ENCODE measurements at regions not wholly inside any gene's neighbourhood (a gene's known extent, or its start where the extent isn't known, plus 50 kb on each side); places are given as distances from the start of the nearest gene placed in this dataset.
A peak's percentile ranks its signal among the peaks of the same experiment; 100 is the strongest.

- Histone ChIP-seq H3K4me1 (ENCODE audit: control insufficient read depth, insufficient read depth, low read length) (peaks cover 67% of the 10 kb centered on the region), H3K9ac (ENCODE audit: low read depth, low read length) (no peak overlapping the region), H3K27ac (ENCODE audit: low read depth, low read length) (peak overlapping the region; percentile 94), H3K27me3 (ENCODE audit: control insufficient read depth, insufficient read depth, low read length) (no peaks in the 10 kb centered on the region), H3K36me3 (ENCODE audit: control insufficient read depth, insufficient read depth, low read length) (no peaks in the 10 kb centered on the region), H3K4me3 (ENCODE audit: low read depth, low read length) (0 out of 2 replicates have a peak overlapping the region, but pooled peaks have one; percentile 24), H3K9me3 (ENCODE audit: control insufficient read depth, insufficient read depth, low read length) (no peaks in the 10 kb centered on the region)
Observed at GRCh38 chr7:52120912-52121311, 804.3 kb upstream of the COBL start.

- Histone ChIP-seq H3K27me3 (ENCODE audit: control insufficient read depth, insufficient read depth, low read length) (no peaks in the 10 kb centered on the region), H3K9ac (ENCODE audit: low read depth, low read length) (peak overlapping the region; percentile 39; the same call in 1 of the 2 replicates), H3K9me3 (ENCODE audit: control insufficient read depth, insufficient read depth, low read length) (no peaks in the 10 kb centered on the region), H3K36me3 (ENCODE audit: control insufficient read depth, insufficient read depth, low read length) (no peaks in the 10 kb centered on the region), H3K4me1 (ENCODE audit: control insufficient read depth, insufficient read depth, low read length) (peaks cover 81% of the 10 kb centered on the region), H3K27ac (ENCODE audit: low read depth, low read length) (peak overlapping the region; percentile 94), H3K4me3 (ENCODE audit: low read depth, low read length) (peak overlapping the region; percentile 12; the same call in 1 of the 2 replicates)
Observed at GRCh38 chr7:52119537-52119936, 802.9 kb upstream of the COBL start.

- H3K27me3 ChIP-seq (ENCODE audit: control insufficient read depth, insufficient read depth, low read length) = no peaks in the 10 kb centered on the region
- H3K4me1 ChIP-seq (ENCODE audit: control insufficient read depth, insufficient read depth, low read length) = peaks cover 62% of the 10 kb centered on the region
- H3K9me3 ChIP-seq (ENCODE audit: control insufficient read depth, insufficient read depth, low read length) = no peaks in the 10 kb centered on the region
- peak overlapping the region; percentile 14; the same call in 1 of the 2 replicates for H3K4me3 ChIP-seq (ENCODE audit: low read depth, low read length)
- H3K36me3 ChIP-seq (ENCODE audit: control insufficient read depth, insufficient read depth, low read length) = no peaks in the 10 kb centered on the region
- no peak overlapping the region for H3K9ac ChIP-seq (ENCODE audit: low read depth, low read length)
- peak overlapping the region; percentile 87 for H3K27ac ChIP-seq (ENCODE audit: low read depth, low read length)
Observed at GRCh38 chr7:52114509-52114908, 797.9 kb upstream of the COBL start.

- peak overlapping the region; percentile 87 for H3K27ac ChIP-seq (ENCODE audit: low read depth, low read length)
- peaks cover 61% of the 10 kb centered on the region for H3K4me1 ChIP-seq (ENCODE audit: control insufficient read depth, insufficient read depth, low read length)
- H3K9ac ChIP-seq (ENCODE audit: low read depth, low read length) = no peak overlapping the region
- no peaks in the 10 kb centered on the region for H3K27me3 ChIP-seq (ENCODE audit: control insufficient read depth, insufficient read depth, low read length)
- no peaks in the 10 kb centered on the region for H3K9me3 ChIP-seq (ENCODE audit: control insufficient read depth, insufficient read depth, low read length)
- peak overlapping the region; percentile 14; the same call in 1 of the 2 replicates for H3K4me3 ChIP-seq (ENCODE audit: low read depth, low read length)
- no peaks in the 10 kb centered on the region for H3K36me3 ChIP-seq (ENCODE audit: control insufficient read depth, insufficient read depth, low read length)
Observed at GRCh38 chr7:52114056-52114455, 797.4 kb upstream of the COBL start.

GRCh38 chr7:52107355-52107754 lies 790.7 kb upstream of the COBL start:
- Histone ChIP-seq H3K4me1 (ENCODE audit: control insufficient read depth, insufficient read depth, low read length) (0 out of 2 replicates have a peak, but pooled peaks cover 3% of the 10 kb centered on the region), H3K4me3 (ENCODE audit: low read depth, low read length) (no peak overlapping the region), H3K27me3 (ENCODE audit: control insufficient read depth, insufficient read depth, low read length) (no peaks in the 10 kb centered on the region), H3K36me3 (ENCODE audit: control insufficient read depth, insufficient read depth, low read length) (no peaks in the 10 kb centered on the region), H3K27ac (ENCODE audit: low read depth, low read length) (no peak overlapping the region), H3K9ac (ENCODE audit: low read depth, low read length) (no peak overlapping the region), H3K9me3 (ENCODE audit: control insufficient read depth, insufficient read depth, low read length) (no peaks in the 10 kb centered on the region)

- Histone ChIP-seq H3K27me3 (ENCODE audit: control insufficient read depth, insufficient read depth, low read length) (no peaks in the 10 kb centered on the region), H3K9ac (ENCODE audit: low read depth, low read length) (no peak overlapping the region), H3K36me3 (ENCODE audit: control insufficient read depth, insufficient read depth, low read length) (no peaks in the 10 kb centered on the region), H3K4me3 (ENCODE audit: low read depth, low read length) (no peak overlapping the region), H3K27ac (ENCODE audit: low read depth, low read length) (no peak overlapping the region), H3K9me3 (ENCODE audit: control insufficient read depth, insufficient read depth, low read length) (no peaks in the 10 kb centered on the region; the same call in 1 of the 2 replicates), H3K4me1 (ENCODE audit: control insufficient read depth, insufficient read depth, low read length) (no peaks in the 10 kb centered on the region; the same call in 1 of the 2 replicates)
Observed at GRCh38 chr7:52095861-52096260, 779.3 kb upstream of the COBL start.

- no peak overlapping the region for H3K9ac ChIP-seq (ENCODE audit: low read depth, low read length)
- H3K36me3 ChIP-seq (ENCODE audit: control insufficient read depth, insufficient read depth, low read length) = no peaks in the 10 kb centered on the region
- H3K27me3 ChIP-seq (ENCODE audit: control insufficient read depth, insufficient read depth, low read length) = no peaks in the 10 kb centered on the region
- peaks cover 17% of the 10 kb centered on the region for H3K4me1 ChIP-seq (ENCODE audit: control insufficient read depth, insufficient read depth, low read length)
- no peak overlapping the region for H3K27ac ChIP-seq (ENCODE audit: low read depth, low read length)
- no peak overlapping the region for H3K4me3 ChIP-seq (ENCODE audit: low read depth, low read length)
- H3K9me3 ChIP-seq (ENCODE audit: control insufficient read depth, insufficient read depth, low read length) = no peaks in the 10 kb centered on the region
Observed at GRCh38 chr7:52091996-52092395, 775.4 kb upstream of the COBL start.

- H3K9ac ChIP-seq (ENCODE audit: low read depth, low read length) = no peak overlapping the region
- H3K9me3 ChIP-seq (ENCODE audit: control insufficient read depth, insufficient read depth, low read length) = no peaks in the 10 kb centered on the region
- no peak overlapping the region for H3K27ac ChIP-seq (ENCODE audit: low read depth, low read length)
- H3K27me3 ChIP-seq (ENCODE audit: control insufficient read depth, insufficient read depth, low read length) = no peaks in the 10 kb centered on the region
- no peaks in the 10 kb centered on the region for H3K36me3 ChIP-seq (ENCODE audit: control insufficient read depth, insufficient read depth, low read length)
- no peak overlapping the region for H3K4me3 ChIP-seq (ENCODE audit: low read depth, low read length)
- peaks cover 26% of the 10 kb centered on the region for H3K4me1 ChIP-seq (ENCODE audit: control insufficient read depth, insufficient read depth, low read length)
Observed at GRCh38 chr7:52091101-52091500, 774.5 kb upstream of the COBL start.

GRCh38 chr7:52088008-52088901 lies 771.6 kb upstream of the COBL start:
- Histone ChIP-seq H3K27me3 (ENCODE audit: control insufficient read depth, insufficient read depth, low read length) (no peaks in the 10 kb centered on the region), H3K9ac (ENCODE audit: low read depth, low read length) (peak overlapping the region; percentile 34; the same call in 1 of the 2 replicates), H3K4me1 (ENCODE audit: control insufficient read depth, insufficient read depth, low read length) (peaks cover 42% of the 10 kb centered on the region), H3K27ac (ENCODE audit: low read depth, low read length) (peak overlapping the region; percentile 48), H3K36me3 (ENCODE audit: control insufficient read depth, insufficient read depth, low read length) (no peaks in the 10 kb centered on the region), H3K4me3 (ENCODE audit: low read depth, low read length) (peak overlapping the region; percentile 60), H3K9me3 (ENCODE audit: control insufficient read depth, insufficient read depth, low read length) (no peaks in the 10 kb centered on the region)

- Histone ChIP-seq H3K27ac (ENCODE audit: low read depth, low read length) (peak overlapping the region; percentile 67), H3K4me3 (ENCODE audit: low read depth, low read length) (peak overlapping the region; percentile 49), H3K27me3 (ENCODE audit: control insufficient read depth, insufficient read depth, low read length) (no peaks in the 10 kb centered on the region), H3K36me3 (ENCODE audit: control insufficient read depth, insufficient read depth, low read length) (no peaks in the 10 kb centered on the region), H3K4me1 (ENCODE audit: control insufficient read depth, insufficient read depth, low read length) (peaks cover 42% of the 10 kb centered on the region), H3K9ac (ENCODE audit: low read depth, low read length) (0 out of 2 replicates have a peak overlapping the region, but pooled peaks have one; percentile 25), H3K9me3 (ENCODE audit: control insufficient read depth, insufficient read depth, low read length) (no peaks in the 10 kb centered on the region)
Observed at GRCh38 chr7:52085610-52086009, 769.0 kb upstream of the COBL start.

- Histone ChIP-seq H3K27ac (ENCODE audit: low read depth, low read length) (no peak overlapping the region), H3K9ac (ENCODE audit: low read depth, low read length) (no peak overlapping the region), H3K36me3 (ENCODE audit: control insufficient read depth, insufficient read depth, low read length) (no peaks in the 10 kb centered on the region), H3K4me3 (ENCODE audit: low read depth, low read length) (no peak overlapping the region), H3K4me1 (ENCODE audit: control insufficient read depth, insufficient read depth, low read length) (peaks cover 9% of the 10 kb centered on the region), H3K27me3 (ENCODE audit: control insufficient read depth, insufficient read depth, low read length) (no peaks in the 10 kb centered on the region), H3K9me3 (ENCODE audit: control insufficient read depth, insufficient read depth, low read length) (no peaks in the 10 kb centered on the region)
Observed at GRCh38 chr7:52080493-52080892, 763.9 kb upstream of the COBL start.
